CD4-positive, alpha-beta T cell treated with Interleukin-12 subunit alpha and Interleukin-12 subunit beta, for 1 hour (primary cell): ENCODE measurements at regions not wholly inside any gene's neighbourhood (a gene's known extent, or its start where the extent isn't known, plus 50 kb on each side); places are given as distances from the start of the nearest gene placed in this dataset.
"Not testable (repeated sequence)": the region's sequence is repeated elsewhere in the genome, so short reads cannot be mapped to it uniquely, and the experiment has no call there.

Source experiments
- DNase-seq: peaks from one replicate; pipeline ENCODE4 v3.0.0-alpha.2; 2020

DNA sequence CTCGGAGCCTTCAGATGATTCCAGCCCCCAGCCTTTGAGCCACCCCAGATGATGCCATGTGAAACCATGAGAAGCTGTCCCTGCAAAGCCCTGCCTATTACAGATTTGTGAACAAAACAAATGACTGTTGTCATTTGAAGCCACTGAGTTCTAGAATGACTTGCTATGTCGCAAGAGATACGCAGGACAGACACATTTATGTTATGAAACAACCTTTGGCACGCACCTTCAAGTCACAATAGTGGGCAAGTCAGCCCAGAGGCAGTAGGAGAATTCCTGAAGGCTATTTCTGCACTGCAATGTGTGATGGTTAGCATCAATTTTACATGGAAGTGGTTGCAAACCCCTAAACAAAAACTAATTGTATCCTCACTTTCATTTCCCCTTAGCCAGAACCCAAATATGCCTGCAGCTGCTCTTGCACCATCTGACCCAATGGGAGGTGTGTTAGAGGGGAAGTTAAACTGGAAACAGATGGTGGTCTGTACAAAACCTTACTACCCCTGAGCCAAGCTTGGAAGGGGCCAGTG lies 174.4 kb upstream of the ATP6AP2 start:
- DNase-seq = no peak

DNA sequence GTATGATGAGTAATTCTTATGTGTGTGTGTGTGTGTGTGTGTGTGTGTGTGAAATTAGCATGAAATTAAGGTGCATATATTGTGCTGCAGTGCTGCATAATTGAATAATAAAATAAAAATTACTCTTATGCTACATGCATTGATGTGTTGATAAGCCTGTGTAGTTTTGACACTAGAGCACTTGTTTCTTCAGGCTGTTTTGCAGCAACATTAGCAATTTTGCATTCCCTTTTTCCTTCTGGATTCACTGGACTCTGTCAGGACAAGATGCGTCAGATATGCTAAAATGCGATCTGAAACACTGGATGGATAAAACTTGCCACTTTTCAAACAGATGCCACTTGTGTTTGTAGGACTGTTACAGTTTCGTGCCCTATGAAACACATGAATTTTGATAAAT lies 175.4 kb upstream of the ATP6AP2 start:
- DNase-seq = no peak

DNA sequence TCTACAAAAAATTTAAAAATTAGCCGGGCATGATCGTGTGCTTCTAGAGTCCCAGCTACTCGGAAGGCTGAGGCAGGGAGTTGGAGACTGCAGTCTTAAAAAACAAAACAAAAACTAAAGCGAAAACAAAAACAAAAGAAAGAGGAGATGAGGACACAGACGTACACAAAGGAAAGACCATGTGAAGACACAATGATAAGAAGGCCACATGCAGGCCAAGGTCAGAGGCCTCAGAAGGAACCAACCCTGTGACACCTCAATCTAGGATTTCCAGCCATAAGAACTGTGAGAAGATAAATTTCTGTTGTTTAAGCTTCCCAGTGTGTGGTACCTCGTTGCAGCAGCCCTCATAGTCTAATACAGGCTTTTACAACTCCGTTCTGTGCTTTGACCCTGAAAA lies 177.0 kb upstream of the ATP6AP2 start:
- DNase-seq = no peak

DNA sequence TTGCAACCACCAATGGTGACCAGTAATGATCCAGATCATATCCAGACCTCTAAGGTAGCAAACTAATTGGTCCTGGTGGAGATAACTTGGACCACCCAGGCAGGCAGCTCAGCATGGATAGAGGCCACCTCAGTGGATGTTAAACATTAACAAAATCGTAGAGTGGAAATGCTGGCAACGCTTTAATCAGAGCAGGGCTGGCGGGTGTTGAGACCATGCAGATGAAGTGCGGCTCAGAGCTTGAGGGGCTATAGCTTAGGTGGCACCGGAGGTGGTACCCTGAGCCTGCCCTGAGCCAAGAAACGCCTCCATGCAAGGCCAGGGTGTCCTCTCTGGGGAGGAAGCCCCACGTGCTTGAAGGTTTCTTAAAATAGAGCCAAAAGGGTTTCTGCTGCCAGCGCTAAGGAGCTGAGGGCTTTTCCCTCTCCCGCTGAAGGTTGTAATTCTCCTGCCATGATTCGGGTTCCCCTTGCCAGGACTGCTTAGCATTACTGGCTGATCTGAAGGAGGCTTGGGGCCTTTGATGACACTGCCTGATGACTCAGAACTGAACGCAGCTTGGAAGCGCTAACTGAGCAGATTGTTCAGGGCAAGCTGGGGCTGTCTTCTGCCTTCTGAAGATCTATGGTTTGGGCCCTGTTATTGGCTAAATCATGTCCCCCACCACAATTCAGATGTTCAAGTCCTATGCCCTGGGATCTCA lies 177.8 kb upstream of the ATP6AP2 start:
- no peak for DNase-seq

DNA sequence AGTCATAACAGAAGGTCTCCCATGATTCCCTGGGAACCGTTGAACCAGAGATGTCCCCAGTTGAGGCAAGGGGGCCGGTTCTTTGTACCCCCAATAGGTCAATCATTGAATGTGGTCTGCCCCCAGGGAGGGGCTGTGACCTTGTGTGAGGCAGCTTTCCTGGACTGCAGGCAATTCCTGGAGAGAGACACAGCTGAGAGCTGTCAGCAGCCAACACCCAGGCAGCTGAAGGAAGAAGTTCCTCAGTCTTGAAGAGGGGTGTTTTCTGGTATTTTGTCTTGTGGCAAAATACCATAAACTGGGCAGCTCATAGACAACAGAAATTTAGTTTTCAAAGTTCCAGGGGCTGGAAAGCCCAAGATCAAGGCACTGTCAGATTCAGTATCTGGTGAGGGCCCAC lies 185.7 kb upstream of the ATP6AP2 start:
- no peak for DNase-seq

GRCh38 chrX:40394302-40394701 lies 186.5 kb upstream of the ATP6AP2 start:
- DNase-seq = no peak

- DNase-seq = no peak
Observed at GRCh38 chrX:40392599-40392998, 188.2 kb upstream of the ATP6AP2 start.

DNA sequence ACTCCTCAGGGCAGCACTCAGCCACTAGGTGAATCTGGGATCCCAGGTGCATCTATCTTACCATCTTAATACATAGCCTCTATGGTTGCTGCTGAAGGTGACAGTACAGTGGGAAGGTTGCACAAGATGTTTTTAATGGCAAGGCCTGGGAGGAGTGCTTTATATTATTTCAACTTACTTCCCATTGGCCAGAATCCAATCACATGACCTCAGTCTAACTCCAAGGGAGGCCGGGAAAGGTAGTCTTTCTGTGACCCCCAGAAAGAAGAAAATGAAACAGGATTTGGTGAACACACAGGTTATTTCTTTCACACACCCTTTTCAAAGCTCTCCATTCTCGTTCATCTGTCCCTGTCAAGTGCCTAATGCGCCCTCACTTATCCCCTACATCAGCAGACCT lies 189.1 kb upstream of the ATP6AP2 start:
- no peak for DNase-seq

- no peak for DNase-seq
Observed at GRCh38 chrX:40389555-40389954, 191.2 kb upstream of the ATP6AP2 start.

DNA sequence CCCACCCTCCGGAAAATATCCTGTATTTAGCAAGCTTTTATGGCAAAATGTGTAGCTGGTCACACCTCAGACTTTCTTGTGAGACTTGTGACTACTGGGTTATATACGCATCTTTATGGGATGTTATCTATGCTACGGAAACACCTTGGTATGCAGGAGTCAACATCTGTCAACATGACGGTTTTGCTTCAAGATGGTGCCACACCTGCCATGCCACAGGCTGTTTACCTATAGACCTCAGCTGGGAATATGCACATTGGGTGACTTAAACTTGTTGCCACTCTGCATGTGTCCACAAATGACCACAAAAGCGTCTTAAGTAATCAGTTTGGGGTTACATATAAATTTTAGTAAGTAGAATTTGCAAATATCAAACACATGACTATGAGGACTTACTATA lies 192.3 kb upstream of the ATP6AP2 start:
- DNase-seq = no peak

GRCh38 chrX:40387869-40388268 lies 192.9 kb upstream of the ATP6AP2 start:
- DNase-seq = not testable (repeated sequence)

- DNase-seq = not testable (repeated sequence)
Observed at GRCh38 chrX:40387311-40387710, 193.5 kb upstream of the ATP6AP2 start.

DNA sequence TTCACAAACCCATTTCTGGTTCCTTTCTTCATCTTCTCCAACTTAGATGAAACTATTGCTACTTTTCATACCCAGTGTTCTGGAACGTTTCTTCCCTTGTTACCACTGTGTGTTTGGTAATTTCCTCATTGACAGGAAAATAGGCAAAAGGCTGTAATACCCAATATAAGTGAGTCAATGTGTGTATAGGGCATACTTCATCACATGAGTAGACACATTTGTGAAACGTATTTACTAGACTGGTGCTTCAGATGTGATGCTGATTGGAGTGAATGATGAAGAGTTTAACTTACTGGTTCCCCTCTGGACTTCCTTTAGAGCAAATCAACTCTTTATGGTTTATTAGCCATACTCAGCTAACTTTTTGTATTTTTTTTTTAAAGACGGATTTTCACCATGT lies 195.1 kb upstream of the ATP6AP2 start:
- DNase-seq = no peak

DNA sequence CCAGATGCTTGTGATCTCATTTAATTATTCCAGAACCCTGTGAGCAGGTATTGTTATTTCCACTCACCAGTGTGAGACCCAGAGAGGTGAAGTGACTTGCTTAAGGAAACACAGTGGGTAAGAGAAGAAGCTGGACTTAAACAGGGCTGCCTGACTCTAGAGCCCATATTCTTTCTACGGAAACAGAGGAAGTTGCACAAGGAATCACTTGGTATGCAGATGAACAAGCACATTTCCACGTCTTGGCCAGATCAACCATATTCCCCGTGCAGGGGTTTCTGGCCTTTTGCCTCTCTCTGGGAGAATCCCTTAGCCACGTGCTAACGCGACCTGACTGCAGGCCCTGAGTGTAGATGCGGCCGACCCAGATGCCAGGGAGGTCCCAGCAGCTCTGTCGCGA lies 195.5 kb upstream of the ATP6AP2 start:
- DNase-seq = no peak

DNA sequence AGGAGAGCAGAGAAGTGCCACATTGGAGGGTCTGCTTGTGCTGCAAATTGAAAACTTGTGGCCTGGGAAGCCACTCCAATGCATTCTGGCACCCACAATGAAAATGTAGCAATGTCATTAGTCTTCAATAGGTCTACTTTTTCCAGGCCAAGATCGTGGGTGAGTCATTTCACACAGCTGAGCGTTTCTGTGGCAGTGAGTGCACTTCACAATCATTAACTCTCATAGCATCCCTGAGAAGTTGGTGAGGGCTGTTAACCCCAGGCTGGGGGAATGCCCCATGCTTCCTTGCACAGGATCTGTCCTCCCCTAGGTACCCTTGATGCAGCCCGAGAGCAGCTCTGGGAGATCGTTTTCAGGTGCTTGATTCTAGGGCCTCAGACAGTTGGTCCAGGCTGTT lies 196.8 kb upstream of the ATP6AP2 start:
- no peak for DNase-seq

GRCh38 chrX:40383360-40383759 lies 197.4 kb upstream of the ATP6AP2 start:
- DNase-seq = no peak

GRCh38 chrX:40380655-40381488 lies 199.9 kb upstream of the ATP6AP2 start:
- no peak for DNase-seq

DNA sequence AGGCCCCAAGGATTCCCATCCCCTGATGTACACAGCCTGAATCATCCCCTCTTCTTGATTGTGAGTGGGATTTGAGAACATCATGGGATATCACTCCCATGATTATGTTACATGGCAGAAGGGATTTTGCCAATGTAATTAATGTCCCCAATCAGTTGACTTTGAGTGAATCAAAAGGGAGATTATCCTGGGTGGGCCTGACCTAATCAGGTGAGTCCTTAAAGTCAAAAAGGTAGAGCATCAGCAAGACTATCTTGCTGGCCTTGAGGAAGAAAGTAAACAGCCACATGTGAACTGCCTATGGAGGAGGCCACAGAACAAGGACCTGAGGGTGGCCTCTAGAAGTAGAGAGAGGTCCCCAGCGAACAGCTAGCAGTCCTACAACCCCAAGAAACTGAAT lies 203.1 kb upstream of the ATP6AP2 start:
- DNase-seq = no peak

DNA sequence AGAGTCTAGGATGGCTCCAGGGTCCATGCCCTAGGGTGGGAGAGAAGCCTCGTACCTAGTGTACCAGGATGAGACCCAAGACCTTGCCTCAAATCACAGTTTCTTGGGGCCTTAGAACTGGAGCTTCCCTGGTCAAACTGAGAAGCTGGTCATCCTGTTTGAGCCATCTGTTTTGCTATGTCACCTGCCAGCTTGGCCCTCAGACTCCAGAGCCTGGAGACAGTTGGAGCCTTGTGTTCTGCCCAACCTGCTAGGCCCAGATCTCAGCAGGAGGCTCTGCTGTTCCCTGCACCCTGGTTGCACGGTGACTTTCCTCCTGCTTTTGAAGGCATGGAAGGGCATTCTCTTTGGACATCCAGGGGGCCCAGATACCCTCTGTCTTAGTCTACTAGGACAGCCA lies 206.3 kb upstream of the ATP6AP2 start:
- DNase-seq = no peak

- no peak for DNase-seq
Observed at GRCh38 chrX:40373641-40374040, 207.1 kb upstream of the ATP6AP2 start.

DNA sequence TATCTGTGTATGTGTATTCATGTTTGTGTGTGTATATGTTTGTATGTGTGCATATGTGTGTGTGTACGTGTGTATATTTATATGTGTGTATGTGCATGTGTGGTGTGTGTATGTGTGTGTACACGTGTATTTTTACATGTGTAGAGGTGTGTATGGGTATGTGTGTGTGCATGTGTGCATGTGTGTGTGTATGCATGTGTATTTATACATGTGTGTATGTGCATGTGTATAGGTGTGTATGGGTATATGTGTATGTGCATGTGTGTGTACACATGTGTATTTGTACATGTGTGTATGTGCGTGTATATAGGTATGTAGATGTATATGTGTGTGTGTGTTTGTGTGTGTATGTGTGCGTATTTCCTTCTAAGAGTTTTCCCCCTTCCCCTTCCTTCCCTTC lies 207.7 kb upstream of the ATP6AP2 start:
- no peak for DNase-seq

GRCh38 chrX:40371376-40371775 lies 209.4 kb upstream of the ATP6AP2 start:
- DNase-seq = no peak

DNA sequence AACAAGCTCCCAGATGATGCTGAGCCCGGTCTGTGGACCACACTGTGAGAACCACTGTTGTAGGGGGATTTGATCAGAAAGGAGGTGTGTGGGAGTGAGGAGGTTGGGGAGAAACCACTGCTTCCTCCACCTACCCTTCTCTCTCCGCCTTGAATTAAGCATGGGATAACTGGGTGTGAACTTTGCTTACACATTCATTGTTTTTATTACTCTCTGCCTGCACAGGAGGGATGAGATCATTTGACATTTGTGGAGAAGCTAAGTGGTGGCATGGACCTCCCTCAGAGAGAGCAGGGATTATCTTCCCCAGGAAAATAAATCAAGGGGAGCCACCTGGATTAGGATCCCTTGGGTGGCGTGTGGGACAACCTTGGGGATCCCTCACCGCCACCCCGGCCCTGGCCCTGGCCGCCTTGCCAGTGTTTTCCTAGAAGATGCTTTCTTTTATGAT lies 212.1 kb upstream of the ATP6AP2 start:
- DNase-seq = no peak

- DNase-seq = no peak
Observed at GRCh38 chrX:40366661-40367060, 214.1 kb upstream of the ATP6AP2 start.
